DMS53 treated with DMSO at 0.1 percent for 48 hours (cell line): ENCODE measurements at regions not wholly inside any gene's neighbourhood (a gene's known extent, or its start where the extent isn't known, plus 50 kb on each side); places are given as distances from the start of the nearest gene placed in this dataset.

ENCODE experiments used
- DNase-seq: peaks from one replicate; lab custom pipeline; 2025; ENCODE audit not compliant: unreplicated experiment; lab: John Stamatoyannopoulos, UW

- DNase-seq = no peak
Measured at GRCh38 chr5:141753143-141753970, 71.3 kb upstream of the ARAP3 start.

- DNase-seq = peak; percentile 63
Measured at GRCh38 chr5:141747152-141748141, 65.4 kb upstream of the ARAP3 start.

- DNase-seq = no peak
Measured at GRCh38 chr5:141746395-141746794, 64.4 kb upstream of the ARAP3 start.

- DNase-seq = no peak
Measured at GRCh38 chr5:141745390-141745789, 63.4 kb upstream of the ARAP3 start.

- peak; percentile 61 for DNase-seq
Measured at GRCh38 chr5:141743866-141744272, 61.8 kb upstream of the ARAP3 start.

- no peak for DNase-seq
Measured at GRCh38 chr5:141742866-141743851, 61.1 kb upstream of the ARAP3 start.

- no peak for DNase-seq
Measured at GRCh38 chr5:141742144-141742543, 60.1 kb upstream of the ARAP3 start.

- DNase-seq = no peak
Measured at GRCh38 chr5:141740885-141741284, 58.9 kb upstream of the ARAP3 start.

GRCh38 chr5:141737535-141737934 lies 55.5 kb upstream of the ARAP3 start:
- no peak for DNase-seq

- no peak for DNase-seq
Measured at GRCh38 chr5:141735823-141736222, 53.8 kb upstream of the ARAP3 start.

- peak; percentile 63 for DNase-seq
Measured at GRCh38 chr5:141734501-141735229, 52.6 kb upstream of the ARAP3 start.

- DNase-seq = no peak
Measured at GRCh38 chr5:141733198-141733597, 51.2 kb upstream of the ARAP3 start.

GRCh38 chr5:141732417-141732816 lies 50.4 kb upstream of the ARAP3 start:
- DNase-seq = no peak
